DMS53 treated with DMSO at 0.1 percent for 48 hours (cell line): ENCODE measurements at regions not wholly inside any gene's neighbourhood (a gene's known extent, or its start where the extent isn't known, plus 50 kb on each side); places are given as distances from the start of the nearest gene placed in this dataset.
"Not testable (repeated sequence)": the region's sequence is repeated elsewhere in the genome, so short reads cannot be mapped to it uniquely, and the experiment has no call there.

Experiments
- DNase-seq: peaks from one replicate; lab custom pipeline; 2025; ENCODE audit not compliant: unreplicated experiment; lab: John Stamatoyannopoulos, UW

DNA sequence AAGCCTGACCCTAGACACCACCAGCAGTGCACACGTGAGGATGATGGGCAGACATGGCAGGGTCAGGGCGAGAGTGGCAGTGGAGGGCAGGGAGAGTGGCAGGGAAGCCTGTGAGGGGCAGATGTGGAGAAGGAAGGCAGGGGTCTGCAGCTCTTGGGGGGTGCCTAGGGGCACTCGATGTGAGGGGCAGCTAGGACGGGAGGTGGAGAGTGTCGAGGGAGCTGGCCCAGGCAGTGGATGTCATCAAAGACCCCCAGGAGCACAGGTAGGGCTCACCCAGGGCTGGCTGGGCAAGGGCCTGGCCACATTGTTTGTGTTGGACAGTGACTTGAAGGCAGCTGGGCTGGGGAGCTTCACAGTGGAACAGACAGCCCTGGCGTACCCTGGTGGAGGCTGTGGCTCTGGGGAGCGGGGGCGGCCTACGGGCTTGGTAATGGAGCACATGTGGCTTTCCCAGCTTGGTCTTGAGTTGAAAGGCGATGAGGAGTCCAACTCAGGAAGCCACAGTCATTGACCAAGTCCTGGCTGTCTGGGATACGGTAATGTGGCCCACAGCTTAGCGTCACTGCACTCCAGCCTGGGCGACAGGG lies 87.1 kb downstream of the RTP5 start:
- no peak for DNase-seq

DNA sequence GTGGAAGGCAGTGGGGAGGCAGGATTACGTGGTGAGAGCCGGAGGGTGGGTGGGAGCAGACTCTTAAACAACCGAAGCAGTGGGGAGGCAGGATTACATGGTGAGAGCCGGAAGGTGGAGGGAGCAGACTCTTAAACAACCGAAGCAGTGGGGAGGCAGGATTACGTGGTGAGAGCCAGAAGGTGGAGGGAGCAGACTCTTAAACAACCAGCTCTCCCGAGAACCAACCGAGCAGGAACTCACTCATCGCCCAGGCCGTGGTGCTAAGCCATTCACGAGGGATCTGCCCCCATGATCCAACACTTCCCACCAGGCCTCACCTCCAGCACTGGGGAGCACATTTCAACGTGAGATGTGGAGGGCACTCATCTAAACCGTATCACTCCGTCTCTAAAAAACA lies 87.7 kb downstream of the RTP5 start:
- DNase-seq, result no peak

GRCh38 chr2:241958818-241959545 lies 89.5 kb downstream of the RTP5 start:
- DNase-seq, result no peak

DNA sequence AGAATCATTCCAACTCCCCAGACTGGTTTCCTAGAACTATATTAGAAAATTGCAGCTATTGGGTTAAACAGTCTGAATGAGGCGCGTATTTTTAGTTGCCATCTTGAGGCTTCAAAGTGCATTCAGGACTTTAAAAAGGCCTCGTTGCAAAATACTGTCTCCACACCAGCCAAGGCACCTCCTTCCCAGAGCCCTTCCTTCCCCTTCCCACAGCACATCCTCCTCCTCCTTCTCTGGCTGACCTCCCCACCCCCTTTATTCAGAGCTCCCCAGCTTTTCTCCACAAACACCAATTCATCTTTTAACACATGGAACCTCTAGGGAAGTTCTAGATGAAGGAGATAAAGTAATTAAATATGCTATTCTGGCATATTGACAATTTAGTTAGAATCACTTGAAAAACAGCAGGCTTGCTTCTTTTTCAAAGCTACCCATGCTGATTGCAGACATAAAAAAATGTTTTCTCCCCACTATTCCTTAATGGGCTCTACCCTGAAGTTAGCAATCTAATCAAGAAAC lies 90.3 kb downstream of the RTP5 start:
- DNase-seq, result no peak

DNA sequence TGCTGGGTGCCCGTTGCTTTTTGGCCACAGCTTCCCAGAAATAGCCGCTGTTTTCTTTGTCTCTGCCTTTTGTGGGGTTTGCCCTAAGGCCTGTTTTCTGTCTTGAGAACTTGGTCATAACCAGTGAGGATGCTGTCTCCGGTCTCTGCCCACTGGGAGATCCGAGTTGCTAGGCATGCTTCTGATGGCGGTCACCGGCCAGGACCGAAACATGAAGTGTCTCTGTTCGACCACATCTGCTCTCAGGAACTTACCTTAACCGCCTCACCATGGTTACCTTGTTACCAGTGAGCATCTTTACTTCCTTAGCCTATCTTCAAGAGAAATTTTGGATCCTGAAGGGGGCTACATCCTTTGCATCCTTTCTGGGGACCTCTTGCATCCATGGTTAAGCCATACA lies 91.9 kb downstream of the RTP5 start:
- no peak for DNase-seq

GRCh38 chr2:241964133-241964532 lies 94.6 kb downstream of the RTP5 start:
- no peak for DNase-seq

- DNase-seq, result peak; percentile 5
Observed at GRCh38 chr2:241965931-241966412, 96.4 kb downstream of the RTP5 start.

- DNase-seq, result no peak
Observed at GRCh38 chr2:241966647-241967466, 97.3 kb downstream of the RTP5 start.

DNA sequence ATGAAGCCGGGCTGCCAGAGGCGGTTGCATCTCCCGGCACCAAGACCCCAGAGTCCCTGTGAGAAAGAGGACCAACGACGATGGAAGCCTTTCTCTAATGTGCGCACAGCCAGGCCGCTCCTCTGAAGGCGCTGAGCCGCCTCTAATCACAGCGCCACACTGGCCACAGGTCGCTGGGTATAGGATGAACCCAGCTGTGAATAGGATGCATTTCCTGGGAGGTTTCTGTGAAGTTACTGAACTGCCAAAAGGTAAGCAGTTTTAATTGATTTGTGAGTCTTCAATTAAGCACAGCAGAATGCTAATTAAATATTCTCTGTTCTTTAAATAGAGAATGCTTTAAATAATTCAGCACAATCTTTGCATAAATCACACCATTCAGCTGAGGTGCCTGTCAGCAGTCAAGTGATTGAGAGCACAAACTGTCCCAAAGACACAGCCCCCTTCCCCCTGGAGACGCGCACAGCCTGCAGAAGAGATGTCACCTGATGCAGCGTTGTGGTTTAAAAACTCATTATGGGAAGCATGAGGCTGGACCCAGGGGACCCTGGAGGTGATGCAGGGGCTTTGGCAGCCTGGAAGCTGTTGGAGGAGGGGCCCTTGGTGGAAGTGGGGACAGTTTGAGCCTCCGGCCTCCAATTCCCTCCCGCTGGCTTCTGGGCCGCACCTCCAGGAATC lies 98.1 kb downstream of the RTP5 start:
- DNase-seq, result no peak

- DNase-seq, result no peak
Observed at GRCh38 chr2:241968417-241968816, 98.9 kb downstream of the RTP5 start.

DNA sequence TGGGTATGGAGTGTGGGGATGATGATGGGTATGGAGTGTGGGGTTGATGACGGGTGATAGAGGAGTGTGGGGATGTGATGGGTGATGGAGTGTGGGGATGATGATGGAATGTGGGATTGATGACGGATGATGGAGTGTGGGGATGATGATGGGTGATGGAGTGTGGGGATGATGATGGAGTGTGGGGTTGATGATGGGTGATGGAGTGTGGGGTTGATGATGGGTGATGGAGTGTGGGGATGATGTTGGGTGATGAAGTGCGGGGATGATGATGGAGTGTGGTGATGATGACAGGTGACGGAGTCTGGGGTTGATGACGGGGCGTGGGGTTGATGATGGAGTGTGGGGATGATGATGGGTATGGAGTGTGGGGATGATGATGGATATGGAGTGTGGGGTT lies 99.7 kb downstream of the RTP5 start:
- DNase-seq, result not testable (repeated sequence)

DNA sequence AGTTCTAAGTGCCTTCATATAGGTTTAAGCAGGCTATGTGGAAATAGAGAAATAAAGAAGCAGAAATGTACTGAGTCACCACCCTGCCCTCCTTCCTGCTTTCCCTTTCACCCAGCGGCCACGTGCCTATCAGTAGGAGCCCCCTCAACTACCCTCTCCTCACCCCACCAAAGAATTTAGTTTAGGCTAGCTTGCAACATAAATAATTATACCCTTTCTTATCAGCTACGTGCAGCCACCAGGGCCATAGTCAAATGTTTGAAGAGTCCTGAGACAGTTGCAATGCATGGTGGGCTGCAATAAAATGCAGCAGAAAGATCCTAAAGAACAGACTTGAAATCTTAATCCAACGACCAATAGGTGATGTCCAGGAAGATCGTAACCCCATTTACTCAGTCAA lies 101.2 kb downstream of the RTP5 start:
- no peak for DNase-seq

DNA sequence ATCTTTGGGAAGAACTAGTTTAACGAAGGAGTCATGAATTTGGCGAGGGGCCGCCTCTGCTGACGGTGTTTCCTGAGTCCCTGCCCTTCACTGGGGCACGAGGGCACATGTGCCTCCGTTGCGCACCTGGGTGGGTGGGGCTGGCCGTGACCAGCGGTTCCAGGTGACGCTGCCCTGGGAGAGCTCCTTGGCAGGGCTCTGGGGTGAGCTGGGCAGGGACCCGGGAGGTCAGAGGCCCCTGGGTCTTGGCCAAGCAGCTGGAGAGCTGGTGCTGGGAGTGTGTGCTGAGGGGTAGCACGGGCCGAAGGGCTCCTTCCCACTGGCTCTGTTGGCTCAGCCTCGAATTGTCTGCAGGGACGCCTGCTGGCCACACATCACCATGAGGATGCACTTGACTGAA lies 104.6 kb downstream of the RTP5 start:
- DNase-seq, result no peak

- DNase-seq, result no peak
Observed at GRCh38 chr2:241974851-241975592, 105.5 kb downstream of the RTP5 start.

- no peak for DNase-seq
Observed at GRCh38 chr2:241975593-241976284, 106.2 kb downstream of the RTP5 start.

GRCh38 chr2:241976296-241976695 lies 106.8 kb downstream of the RTP5 start:
- DNase-seq, result no peak

GRCh38 chr2:241977557-241978300 lies 108.2 kb downstream of the RTP5 start:
- DNase-seq, result no peak

GRCh38 chr2:241978670-241979069 lies 109.1 kb downstream of the RTP5 start:
- no peak for DNase-seq

GRCh38 chr2:241980193-241980592 lies 110.7 kb downstream of the RTP5 start:
- DNase-seq, result no peak
